Epidermal melanocyte (primary cell): ENCODE measurements at regions not wholly inside any gene's neighbourhood (a gene's known extent, or its start where the extent isn't known, plus 50 kb on each side); places are given as distances from the start of the nearest gene placed in this dataset.
"Not testable (repeated sequence)": the region's sequence is repeated elsewhere in the genome, so short reads cannot be mapped to it uniquely, and the experiment has no call there.

Experiments used
- DNase-seq: peaks from one replicate; pipeline ENCODE4 v3.0.0; 2011; ENCODE audit warnings: low spot score; ENCODE audit not compliant: insufficient read length

- no peak for DNase-seq
Measured at GRCh38 chr1:96865731-96866685, 144.4 kb downstream of the PTBP2 start.

GRCh38 chr1:96872757-96873156 is 151.2 kb downstream of the PTBP2 start:
- no peak for DNase-seq

- DNase-seq = no peak
Measured at GRCh38 chr1:96878640-96879039, 157.1 kb downstream of the PTBP2 start.

- DNase-seq = no peak
Measured at GRCh38 chr1:96880626-96881025, 159.0 kb downstream of the PTBP2 start.

GRCh38 chr1:96882096-96882495 is 160.5 kb downstream of the PTBP2 start:
- no peak for DNase-seq

- no peak for DNase-seq
Measured at GRCh38 chr1:96886474-96886873, 164.9 kb downstream of the PTBP2 start.

GRCh38 chr1:96887501-96887900 is 165.9 kb downstream of the PTBP2 start:
- no peak for DNase-seq

- no peak for DNase-seq
Measured at GRCh38 chr1:96901783-96902363, 180.3 kb downstream of the PTBP2 start.

GRCh38 chr1:96912248-96912647 is 190.7 kb downstream of the PTBP2 start:
- DNase-seq = no peak

- not testable (repeated sequence) for DNase-seq
Measured at GRCh38 chr1:96915701-96916100, 194.1 kb downstream of the PTBP2 start.

GRCh38 chr1:96918406-96918805 is 196.8 kb downstream of the PTBP2 start:
- DNase-seq = no peak

- no peak for DNase-seq
Measured at GRCh38 chr1:96922181-96922580, 200.6 kb downstream of the PTBP2 start.

GRCh38 chr1:96923753-96924152 is 202.2 kb downstream of the PTBP2 start:
- no peak for DNase-seq

GRCh38 chr1:96926176-96926575 is 204.6 kb downstream of the PTBP2 start:
- DNase-seq = no peak

GRCh38 chr1:96927125-96927524 is 205.5 kb downstream of the PTBP2 start:
- DNase-seq = no peak

- no peak for DNase-seq
Measured at GRCh38 chr1:96931136-96931535, 209.6 kb downstream of the PTBP2 start.

- DNase-seq = no peak
Measured at GRCh38 chr1:96934282-96934681, 212.7 kb downstream of the PTBP2 start.

GRCh38 chr1:96944432-96945092 is 223.0 kb downstream of the PTBP2 start:
- no peak for DNase-seq

- no peak for DNase-seq
Measured at GRCh38 chr1:96945509-96946084, 224.0 kb downstream of the PTBP2 start.

- DNase-seq = no peak
Measured at GRCh38 chr1:96955307-96956012, 233.9 kb downstream of the PTBP2 start.

- DNase-seq = no peak
Measured at GRCh38 chr1:96962216-96962615, 240.6 kb downstream of the PTBP2 start.
